Sigmoid colon (tissue), 6 donors: ENCODE measurements at regions not wholly inside any gene's neighbourhood (a gene's known extent, or its start where the extent isn't known, plus 50 kb on each side); places are given as distances from the start of the nearest gene placed in this dataset.

ENCODE experiments used
- DNase-seq: peaks from one replicate; pipeline ENCODE4 v3.0.0-alpha.2; 2019
- H3K27ac ChIP-seq, 4 donors: fragments of 200-600 bp; sonication (generic); one replicate each; pipeline ENCODE4 v1.5.1; 2016 to 2019; ENCODE audit warnings: mild to moderate bottlenecking in 1 of 4
- H3K27me3 ChIP-seq, 3 donors: fragments of 200-600 bp; sonication (generic); one replicate each; pipeline ENCODE4 v1.5.1; 2019; ENCODE audit warnings: mild to moderate bottlenecking in 1 of 3
- H3K36me3 ChIP-seq, 4 donors: fragments of 200-600 bp; sonication (generic); one replicate each; pipeline ENCODE4 v1.5.1; 2016 to 2019
- H3K4me1 ChIP-seq, 4 donors: fragments of 200-600 bp; sonication (generic); one replicate each; pipeline ENCODE4 v1.5.1; 2017 to 2019
- H3K4me3 ChIP-seq, 4 donors: fragments of 200-600 bp; sonication (generic); one replicate each; pipeline ENCODE4 v1.5.1; 2017 to 2019; ENCODE audit warnings: mild to moderate bottlenecking in 2 of 4, moderate library complexity in 1 of 4
- H3K9me3 ChIP-seq, 4 donors: fragments of 200-600 bp in 3 of 4; sonication (generic) in 3 of 4; one replicate each; pipeline versions ENCODE4 v1.5.1 to v1.6.1; 2013 to 2019
- EP300 ChIP-seq, 4 donors: sonication (generic); formaldehyde crosslinking; IDR thresholded peaks; one replicate each; pipeline ENCODE4 v1.6.1; 2017; ENCODE audit warnings: antibody characterized with exemption in 4 of 4
- POLR2A ChIP-seq, 2 donors: fragments of 450-650 bp; IDR thresholded peaks; one replicate each; pipeline ENCODE4 v1.6.1; 2016; ENCODE audit warnings: antibody characterized with exemption in 2 of 2, mild to moderate bottlenecking in 2 of 2, moderate library complexity in 2 of 2
- POLR2AphosphoS5 ChIP-seq, 4 donors: sonication (generic); formaldehyde crosslinking; IDR thresholded peaks; one replicate each; pipeline ENCODE4 v1.6.1; 2017; ENCODE audit warnings: antibody characterized with exemption in 4 of 4
- WGBS, 2 donors: extraction: QIAGEN DNeasy Blood & Tissue Kit; methylation state at CpG; one replicate each; pipeline ENCODE4 v1.1.7; 2013; 5-methylcytosine and 5-hydroxymethylcytosine counted together
- intact Hi-C: fragments of 100-400 bp; cut with DNase I; formaldehyde crosslinking; loops from one replicate; pipeline ENCODE4 v1.15.1; 2023
- TF ChIP-seq, protein P1 (sequence below), 4 experiments: fragments of 450-650 bp in 3 of 4; fragments of 200-600 bp in 1 of 4; IDR thresholded peaks; one replicate each; pipeline ENCODE4 v1.5.1; 2016 to 2019; ENCODE audit warnings: antibody characterized with exemption in 4 of 4, mild to moderate bottlenecking in 3 of 4, moderate library complexity in 2 of 4
- donor health status: healthy with polysubstance abuse.
- donor health status: healthy.

- intact Hi-C loops, result no loop called here
- Histone ChIP-seq H3K27me3 (peaks cover 13 to 68% (median 36%) of the 10 kb centered on the region in 3 donors), H3K9me3 (no peaks in the 10 kb centered on the region), H3K27ac (no peak overlapping the region), H3K4me1 (peaks cover 0 to 11% (median 10%) of the 10 kb centered on the region in 4 donors), H3K36me3 (no peaks in the 10 kb centered on the region), H3K4me3 (no peak overlapping the region)
- WGBS, 2 donors, result 94 to 95% methylated on average over 15 of the region's 15 CpGs
- TF ChIP-seq, protein P1, sequence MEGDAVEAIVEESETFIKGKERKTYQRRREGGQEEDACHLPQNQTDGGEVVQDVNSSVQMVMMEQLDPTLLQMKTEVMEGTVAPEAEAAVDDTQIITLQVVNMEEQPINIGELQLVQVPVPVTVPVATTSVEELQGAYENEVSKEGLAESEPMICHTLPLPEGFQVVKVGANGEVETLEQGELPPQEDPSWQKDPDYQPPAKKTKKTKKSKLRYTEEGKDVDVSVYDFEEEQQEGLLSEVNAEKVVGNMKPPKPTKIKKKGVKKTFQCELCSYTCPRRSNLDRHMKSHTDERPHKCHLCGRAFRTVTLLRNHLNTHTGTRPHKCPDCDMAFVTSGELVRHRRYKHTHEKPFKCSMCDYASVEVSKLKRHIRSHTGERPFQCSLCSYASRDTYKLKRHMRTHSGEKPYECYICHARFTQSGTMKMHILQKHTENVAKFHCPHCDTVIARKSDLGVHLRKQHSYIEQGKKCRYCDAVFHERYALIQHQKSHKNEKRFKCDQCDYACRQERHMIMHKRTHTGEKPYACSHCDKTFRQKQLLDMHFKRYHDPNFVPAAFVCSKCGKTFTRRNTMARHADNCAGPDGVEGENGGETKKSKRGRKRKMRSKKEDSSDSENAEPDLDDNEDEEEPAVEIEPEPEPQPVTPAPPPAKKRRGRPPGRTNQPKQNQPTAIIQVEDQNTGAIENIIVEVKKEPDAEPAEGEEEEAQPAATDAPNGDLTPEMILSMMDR (IDR thresholded peaks at IDR 0.05), result no peak
- TF ChIP-seq POLR2AphosphoS5 (IDR thresholded peaks at IDR 0.05) (no peak), EP300 (IDR thresholded peaks at IDR 0.05) (no peak)
- no peak for DNase-seq
Measured at GRCh38 chr14:103223818-103224352, 100.6 kb downstream of the TNFAIP2 start.

- Histone ChIP-seq H3K4me3 (no peak overlapping the region), H3K36me3 (no peaks in the 10 kb centered on the region), H3K27me3 (peaks cover 12 to 67% (median 35%) of the 10 kb centered on the region in 3 donors), H3K9me3 (no peaks in the 10 kb centered on the region), H3K4me1 (peaks cover 0 to 11% (median 10%) of the 10 kb centered on the region in 4 donors), H3K27ac (no peak overlapping the region)
- no peak for DNase-seq
- TF ChIP-seq POLR2A (IDR thresholded peaks at IDR 0.05) (no peak), EP300 (IDR thresholded peaks at IDR 0.05) (no peak), POLR2AphosphoS5 (IDR thresholded peaks at IDR 0.05) (no peak)
- TF ChIP-seq, protein P1 (IDR thresholded peaks at IDR 0.05), result no peak
- WGBS, 2 donors, result 34 to 58% methylated on average over 14 of the region's 14 CpGs
- intact Hi-C loops, result no loop called here
Measured at GRCh38 chr14:103225062-103225461, 101.8 kb downstream of the TNFAIP2 start.

DNA sequence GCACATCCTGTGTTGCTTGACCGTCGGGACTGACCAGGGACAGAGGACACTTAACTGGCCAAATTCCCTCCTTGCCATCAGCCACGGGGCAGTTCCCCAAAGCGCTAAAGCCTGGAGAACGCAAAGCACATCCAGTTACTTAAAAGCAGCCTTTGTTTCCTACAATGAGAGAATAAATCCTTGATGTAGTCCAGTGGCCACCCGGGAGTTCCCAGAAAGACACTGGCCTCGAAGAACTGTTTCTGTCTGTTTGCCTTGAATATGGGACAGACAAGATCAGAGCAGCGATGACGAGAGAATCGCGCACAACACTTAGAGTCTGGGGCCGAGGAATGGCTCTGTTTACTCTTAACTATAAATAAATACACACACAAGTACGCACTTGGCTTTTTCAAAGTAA lies 102.2 kb downstream of the TNFAIP2 start:
- TF ChIP-seq, protein P1 (IDR thresholded peaks at IDR 0.05), result no peak
- no peak for TF ChIP-seq POLR2A (IDR thresholded peaks at IDR 0.05)
- no peak for TF ChIP-seq POLR2AphosphoS5 (IDR thresholded peaks at IDR 0.05)
- no peak for TF ChIP-seq EP300 (IDR thresholded peaks at IDR 0.05)
- H3K27ac ChIP-seq, result no peak overlapping the region
- H3K27me3 ChIP-seq, result peaks cover 11 to 62% (median 31%) of the 10 kb centered on the region in 3 donors
- 39 to 53% methylated on average over 13 of the region's 13 CpGs for WGBS, 2 donors
- intact Hi-C loops, result no loop called here
- no peak for DNase-seq
- no peak overlapping the region for H3K4me3 ChIP-seq
- no peaks in the 10 kb centered on the region for H3K9me3 ChIP-seq
- peaks cover 0 to 7% (median 6%) of the 10 kb centered on the region in 4 donors for H3K4me1 ChIP-seq
- H3K36me3 ChIP-seq, result no peaks in the 10 kb centered on the region

DNA sequence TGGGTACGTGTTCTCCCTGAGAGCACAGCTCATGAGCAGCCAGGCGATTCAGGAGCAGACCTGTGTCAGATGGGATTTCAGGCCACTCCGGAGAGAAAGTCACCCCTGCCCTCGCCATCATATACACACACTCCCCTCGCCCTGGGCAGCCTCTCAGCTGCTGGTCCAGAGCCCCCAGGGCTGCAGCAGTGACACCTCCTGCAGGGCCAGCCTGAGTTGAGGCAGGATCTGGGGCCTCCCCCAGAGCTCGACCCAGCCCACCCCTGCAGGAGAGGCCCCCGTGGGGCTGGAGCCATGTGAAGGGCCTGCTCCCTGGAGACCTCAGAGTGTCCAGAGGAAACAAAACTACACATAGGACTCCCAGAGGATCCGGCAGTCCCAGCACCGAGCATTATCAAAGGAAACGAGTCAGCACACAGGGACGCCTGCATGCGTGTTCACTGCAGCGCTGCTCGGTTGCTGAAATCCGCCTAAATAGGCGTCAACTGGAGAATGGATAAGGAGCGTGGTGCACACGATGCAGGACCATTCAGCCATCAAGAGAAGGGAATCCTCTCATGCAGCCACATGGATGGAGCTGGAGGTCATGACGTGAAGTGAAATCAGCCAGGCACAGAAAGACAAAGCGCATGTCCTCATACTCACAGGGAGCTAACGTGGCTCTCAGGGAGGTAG lies 104.0 kb downstream of the TNFAIP2 start:
- Histone ChIP-seq H3K4me1 (no peaks in the 10 kb centered on the region), H3K36me3 (no peaks in the 10 kb centered on the region), H3K4me3 (no peak overlapping the region), H3K27me3 (peaks cover 0 to 45% (median 13%) of the 10 kb centered on the region in 3 donors), H3K27ac (no peak overlapping the region), H3K9me3 (no peaks in the 10 kb centered on the region)
- intact Hi-C loops, result no loop called here
- TF ChIP-seq POLR2AphosphoS5 (IDR thresholded peaks at IDR 0.05) (no peak), EP300 (IDR thresholded peaks at IDR 0.05) (no peak), POLR2A (IDR thresholded peaks at IDR 0.05) (no peak)
- TF ChIP-seq, protein P1 (IDR thresholded peaks at IDR 0.05), result no peak
- 86 to 88% methylated on average over 21 of the region's 21 CpGs for WGBS, 2 donors
- DNase-seq, result no peak
